GM12874 (cell line): ENCODE measurements at regions not wholly inside any gene's neighbourhood (a gene's known extent, or its start where the extent isn't known, plus 50 kb on each side); places are given as distances from the start of the nearest gene placed in this dataset.

ENCODE experiments used
- TF ChIP-seq, protein P1 (sequence below): IDR thresholded peaks from 2 replicates; pipeline ENCODE4 v1.5.1; 2011; ENCODE audit warnings: low read depth, mild to moderate bottlenecking, control low read depth, low read length, moderate library complexity; ENCODE audit not compliant: insufficient read depth

DNA sequence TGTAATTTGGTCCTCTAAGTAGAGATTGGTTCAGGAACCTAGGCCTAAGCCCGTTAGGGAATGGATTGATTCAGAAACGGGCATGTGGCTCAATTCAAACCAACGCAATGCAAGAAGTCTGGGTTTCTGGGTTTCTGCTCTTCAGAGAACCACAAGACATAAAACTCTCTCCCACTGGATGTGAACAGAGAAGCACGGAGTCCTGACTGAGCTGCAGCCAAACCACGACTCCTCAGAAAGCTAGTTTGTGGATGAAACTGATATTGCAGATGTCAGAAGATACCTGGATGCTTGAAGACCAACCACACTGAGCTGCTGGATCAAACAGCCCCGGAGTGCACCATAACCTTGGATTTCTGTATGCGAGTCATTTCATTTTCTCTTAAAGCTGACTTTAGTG, 50.0 kb downstream of the SOD2 start:
- TF ChIP-seq, protein P1, sequence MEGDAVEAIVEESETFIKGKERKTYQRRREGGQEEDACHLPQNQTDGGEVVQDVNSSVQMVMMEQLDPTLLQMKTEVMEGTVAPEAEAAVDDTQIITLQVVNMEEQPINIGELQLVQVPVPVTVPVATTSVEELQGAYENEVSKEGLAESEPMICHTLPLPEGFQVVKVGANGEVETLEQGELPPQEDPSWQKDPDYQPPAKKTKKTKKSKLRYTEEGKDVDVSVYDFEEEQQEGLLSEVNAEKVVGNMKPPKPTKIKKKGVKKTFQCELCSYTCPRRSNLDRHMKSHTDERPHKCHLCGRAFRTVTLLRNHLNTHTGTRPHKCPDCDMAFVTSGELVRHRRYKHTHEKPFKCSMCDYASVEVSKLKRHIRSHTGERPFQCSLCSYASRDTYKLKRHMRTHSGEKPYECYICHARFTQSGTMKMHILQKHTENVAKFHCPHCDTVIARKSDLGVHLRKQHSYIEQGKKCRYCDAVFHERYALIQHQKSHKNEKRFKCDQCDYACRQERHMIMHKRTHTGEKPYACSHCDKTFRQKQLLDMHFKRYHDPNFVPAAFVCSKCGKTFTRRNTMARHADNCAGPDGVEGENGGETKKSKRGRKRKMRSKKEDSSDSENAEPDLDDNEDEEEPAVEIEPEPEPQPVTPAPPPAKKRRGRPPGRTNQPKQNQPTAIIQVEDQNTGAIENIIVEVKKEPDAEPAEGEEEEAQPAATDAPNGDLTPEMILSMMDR = no peak

DNA sequence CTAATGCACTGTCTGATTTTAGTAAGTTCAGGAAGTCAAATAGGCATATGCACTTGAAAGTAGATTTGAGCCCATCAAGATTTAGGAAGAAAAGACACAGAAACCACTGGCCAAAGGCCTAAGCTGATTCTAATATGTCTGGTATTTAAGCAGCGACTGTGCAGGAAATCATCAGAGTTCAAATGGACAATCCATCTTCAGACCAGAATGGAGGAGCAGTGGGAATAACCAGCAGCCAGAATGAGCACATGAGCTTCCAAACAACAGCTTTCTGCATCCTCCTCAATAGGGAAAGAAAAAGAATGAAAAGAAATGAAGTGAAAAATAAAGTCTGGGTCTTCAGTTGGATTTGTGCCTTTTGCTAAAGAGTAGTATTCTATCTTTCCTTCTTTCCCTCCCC, 50.6 kb downstream of the SOD2 start:
- TF ChIP-seq, protein P1 = no peak

DNA sequence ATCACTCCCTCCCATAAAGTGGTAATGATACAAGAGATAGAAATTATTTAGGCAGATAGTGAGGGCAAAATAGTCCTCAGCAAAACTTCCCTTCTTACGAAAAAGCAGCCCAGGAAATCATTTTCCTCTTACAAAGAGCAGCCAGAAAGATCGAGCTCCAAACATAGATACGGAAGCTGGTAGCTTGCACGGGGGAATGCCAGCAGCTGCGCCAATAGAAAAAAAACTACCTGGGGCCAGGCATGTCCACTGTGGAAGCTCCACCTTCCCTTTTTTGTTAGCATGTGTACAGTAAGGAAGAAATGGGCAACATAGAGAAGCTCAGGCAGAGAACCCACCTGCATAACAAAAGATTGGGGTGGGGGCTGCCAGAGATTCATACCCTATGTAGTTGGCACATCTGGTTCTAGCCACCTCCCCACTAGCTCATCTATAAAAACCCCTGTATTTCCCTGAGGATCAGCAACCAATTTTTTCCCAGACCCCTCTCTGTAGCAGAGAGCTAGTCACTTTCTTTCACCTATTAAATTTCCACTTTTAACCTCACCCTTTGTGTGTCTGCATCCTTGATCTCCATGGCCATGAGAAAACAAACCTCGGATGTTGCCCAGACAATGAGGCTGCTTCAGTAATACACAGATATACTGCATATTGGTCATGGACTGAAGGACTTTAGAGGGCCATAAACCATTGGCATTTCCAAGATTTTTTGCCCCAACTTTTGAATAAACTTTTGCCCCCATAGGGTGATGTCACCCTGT, 52.1 kb downstream of the SOD2 start:
- TF ChIP-seq, protein P1 = no peak

DNA sequence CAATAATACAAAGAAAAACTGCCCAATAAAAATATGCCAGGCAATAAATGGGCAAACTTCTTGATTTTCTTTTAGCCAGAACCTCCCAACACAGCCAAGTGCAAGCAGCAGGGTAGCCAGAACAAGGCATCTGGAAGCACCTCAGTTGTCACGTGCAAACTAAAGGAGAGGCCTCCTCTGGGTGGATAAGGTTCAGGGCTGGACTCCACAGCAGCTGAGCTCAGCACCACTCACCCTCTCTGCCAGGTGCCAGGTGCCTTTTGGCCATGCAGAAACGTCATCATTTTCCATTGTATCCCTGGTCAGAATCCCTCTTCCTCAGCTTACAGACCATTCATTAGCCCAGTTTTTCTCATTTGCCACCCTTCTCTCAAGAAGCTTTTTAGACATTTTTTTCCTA, 52.7 kb downstream of the SOD2 start:
- TF ChIP-seq, protein P1 = no peak

DNA sequence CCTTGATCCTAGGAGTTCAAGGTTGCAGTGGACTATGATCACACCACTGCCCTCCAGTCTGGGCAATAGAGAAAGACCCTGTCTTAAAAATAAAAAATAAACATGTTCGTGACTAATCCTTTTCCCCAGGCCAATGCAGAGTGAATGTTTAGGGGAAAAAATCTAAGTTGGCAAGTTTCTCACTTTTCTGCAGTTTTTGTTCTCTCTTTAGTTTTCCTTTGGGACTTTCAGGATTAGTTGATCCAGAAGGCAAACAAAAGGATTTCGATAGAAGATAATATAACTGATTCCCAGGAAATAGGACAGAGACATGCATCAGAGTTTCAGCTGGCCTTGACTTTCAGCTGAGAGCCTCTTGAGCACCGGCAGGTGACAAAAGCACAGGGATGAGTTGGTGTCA, 53.3 kb downstream of the SOD2 start:
- TF ChIP-seq, protein P1 = no peak

DNA sequence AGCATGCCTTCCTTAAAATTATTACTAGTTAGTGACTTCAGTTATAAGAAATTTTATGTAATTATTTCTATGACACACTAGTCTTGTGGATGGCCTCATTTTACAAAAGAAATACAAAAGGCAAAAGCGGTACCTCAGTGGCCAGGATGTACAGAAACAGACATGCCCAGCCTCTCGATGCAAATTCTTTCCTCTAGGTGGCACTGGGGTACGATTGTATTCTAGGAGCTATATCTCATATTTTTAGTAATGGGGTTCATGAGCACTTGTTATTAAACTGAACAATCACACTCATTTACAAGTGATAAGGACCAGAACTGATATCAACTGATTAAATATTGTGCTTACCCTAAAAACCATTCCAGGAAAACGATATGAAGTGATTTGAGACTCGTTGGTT, 59.8 kb downstream of the SOD2 start:
- TF ChIP-seq, protein P1 = peak; percentile 60

DNA sequence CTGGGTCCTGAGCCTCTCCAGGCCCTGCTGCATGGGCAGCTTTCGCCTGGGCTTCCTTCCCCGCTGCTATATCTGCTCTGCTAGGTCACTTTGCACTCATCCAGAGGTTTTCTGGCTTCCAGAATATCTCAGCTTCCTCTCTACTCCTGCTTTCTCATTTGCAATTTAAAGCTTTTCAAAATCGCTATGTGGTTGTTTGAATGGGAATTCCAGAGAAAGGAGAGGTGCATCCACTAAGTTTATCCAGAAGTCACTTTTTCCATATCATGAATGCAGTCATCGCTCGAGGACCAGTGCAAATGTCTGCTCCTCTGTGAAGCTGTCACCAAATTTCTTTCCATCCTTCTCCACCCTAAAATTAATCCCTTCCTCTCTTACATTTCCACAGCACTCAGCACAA, 61.2 kb downstream of the SOD2 start:
- TF ChIP-seq, protein P1 = no peak
